ELF-1 (cell line): ENCODE measurements at regions not wholly inside any gene's neighbourhood (a gene's known extent, or its start where the extent isn't known, plus 50 kb on each side); places are given as distances from the start of the nearest gene placed in this dataset.
"Not testable (repeated sequence)": the region's sequence is repeated elsewhere in the genome, so short reads cannot be mapped to it uniquely, and the experiment has no call there.

Experiments used
- DNase-seq: peaks from one replicate; pipeline ENCODE4 v3.0.0-alpha.2; 2016; ENCODE audit warnings: low read depth, low spot score

- no peak for DNase-seq
Measured at GRCh38 chr6:137709424-137710236, 157.4 kb upstream of the TNFAIP3 start.

GRCh38 chr6:137711972-137712371, 155.1 kb upstream of the TNFAIP3 start:
- DNase-seq = no peak

GRCh38 chr6:137712587-137712986, 154.5 kb upstream of the TNFAIP3 start:
- DNase-seq = no peak

- no peak for DNase-seq
Measured at GRCh38 chr6:137715589-137716045, 151.4 kb upstream of the TNFAIP3 start.

- no peak for DNase-seq
Measured at GRCh38 chr6:137717074-137718073, 149.7 kb upstream of the TNFAIP3 start.

GRCh38 chr6:137718903-137719302, 148.2 kb upstream of the TNFAIP3 start:
- not testable (repeated sequence) for DNase-seq

- no peak for DNase-seq
Measured at GRCh38 chr6:137722749-137723272, 144.2 kb upstream of the TNFAIP3 start.

- no peak for DNase-seq
Measured at GRCh38 chr6:137723273-137724017, 143.6 kb upstream of the TNFAIP3 start.

GRCh38 chr6:137724018-137724403, 143.0 kb upstream of the TNFAIP3 start:
- no peak for DNase-seq

GRCh38 chr6:137724495-137725211, 142.4 kb upstream of the TNFAIP3 start:
- no peak for DNase-seq

GRCh38 chr6:137725949-137726348, 141.1 kb upstream of the TNFAIP3 start:
- DNase-seq = no peak

GRCh38 chr6:137726582-137726981, 140.5 kb upstream of the TNFAIP3 start:
- DNase-seq = no peak

- no peak for DNase-seq
Measured at GRCh38 chr6:137727216-137727765, 139.8 kb upstream of the TNFAIP3 start.

- DNase-seq = peak; percentile 27
Measured at GRCh38 chr6:137728386-137729349, 138.4 kb upstream of the TNFAIP3 start.

- peak; percentile 16 for DNase-seq
Measured at GRCh38 chr6:137729866-137730629, 137.0 kb upstream of the TNFAIP3 start.

- DNase-seq = no peak
Measured at GRCh38 chr6:137731600-137731959, 135.5 kb upstream of the TNFAIP3 start.

GRCh38 chr6:137731960-137732616, 135.0 kb upstream of the TNFAIP3 start:
- DNase-seq = no peak

GRCh38 chr6:137733372-137733771, 133.7 kb upstream of the TNFAIP3 start:
- no peak for DNase-seq
